ENCODE measurements at regions not wholly inside any gene's neighbourhood (a gene's known extent, or its start where the extent isn't known, plus 50 kb on each side); places are given as distances from the start of the nearest gene placed in this dataset.

DNA sequence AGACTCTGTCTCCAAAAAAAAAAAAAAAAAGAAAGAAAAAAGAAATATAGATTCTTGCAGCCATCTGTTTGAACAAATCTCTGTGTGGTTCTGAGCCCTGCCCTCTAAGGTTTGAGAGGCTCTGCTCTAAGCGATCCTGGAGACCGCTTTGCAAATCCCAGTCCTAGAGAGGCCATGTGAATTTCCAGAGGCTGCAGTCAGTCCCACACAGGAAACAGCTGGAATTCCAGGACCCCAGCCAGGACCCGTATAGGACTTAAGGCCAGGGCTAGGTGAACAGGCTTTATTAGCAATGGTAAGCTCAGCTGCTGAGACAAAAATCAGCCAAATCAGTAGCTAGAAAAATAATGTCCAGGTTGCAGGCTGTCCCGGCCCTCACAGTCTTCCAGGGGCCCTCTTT, 154.8 kb downstream of the RPS24 start:
- DNase-seq: no peak

DNA sequence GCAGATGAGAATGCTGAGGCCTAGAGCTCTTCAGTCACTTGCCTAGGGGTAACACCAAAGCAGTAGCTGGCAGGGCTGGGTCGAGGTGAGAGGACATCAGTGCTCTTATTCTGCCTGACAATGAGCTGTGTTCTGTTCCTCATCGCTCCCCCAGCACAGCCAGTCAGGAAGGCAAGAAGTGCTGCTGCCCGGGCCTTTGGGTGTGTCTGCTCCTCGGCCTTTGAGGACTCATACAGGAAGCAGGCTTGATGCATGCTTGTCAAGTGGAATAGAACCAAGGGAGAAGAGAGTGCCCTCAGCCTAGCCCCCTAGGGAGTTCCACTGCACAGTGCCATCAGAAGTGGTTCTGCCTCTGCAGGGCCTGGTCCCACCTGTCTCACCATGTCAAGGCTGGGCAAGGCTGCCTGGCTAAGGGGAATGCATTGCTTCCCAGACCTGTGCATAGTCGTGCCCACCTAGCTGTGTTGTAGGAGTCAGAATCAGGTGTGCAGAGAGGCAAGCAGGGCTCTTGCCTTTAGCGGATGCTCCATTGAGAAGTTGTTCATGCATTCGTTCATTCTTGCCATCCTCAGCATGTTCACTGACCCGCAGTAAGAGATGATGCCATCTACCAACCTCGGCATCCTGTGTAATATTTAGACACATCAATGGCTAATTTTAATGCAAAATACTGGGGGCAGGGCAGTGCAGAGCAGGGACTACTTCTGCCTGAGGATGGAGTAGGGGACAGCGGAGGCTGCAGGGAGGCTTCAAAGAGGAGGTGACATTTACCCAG, 156.6 kb downstream of the RPS24 start:
- no peak for DNase-seq

DNA sequence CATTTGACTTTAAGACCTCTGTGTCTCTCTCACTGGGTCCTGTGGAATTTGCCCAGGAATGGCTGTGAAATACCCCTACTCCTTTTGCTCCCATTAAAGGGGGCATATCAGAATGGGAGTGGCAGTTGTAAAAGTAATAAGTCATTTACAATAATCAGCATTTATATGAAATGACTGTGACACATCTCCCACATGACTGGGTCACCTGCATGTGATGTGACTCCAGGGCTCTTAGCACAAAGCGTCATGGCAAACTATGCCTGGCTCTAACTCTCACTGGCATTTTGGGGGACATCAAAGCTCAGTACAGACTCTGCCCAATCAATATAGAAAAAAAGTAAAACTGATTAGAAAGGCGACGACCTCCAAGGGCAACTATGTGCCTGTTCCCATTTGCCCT, 157.6 kb downstream of the RPS24 start:
- DNase-seq: no peak

DNA sequence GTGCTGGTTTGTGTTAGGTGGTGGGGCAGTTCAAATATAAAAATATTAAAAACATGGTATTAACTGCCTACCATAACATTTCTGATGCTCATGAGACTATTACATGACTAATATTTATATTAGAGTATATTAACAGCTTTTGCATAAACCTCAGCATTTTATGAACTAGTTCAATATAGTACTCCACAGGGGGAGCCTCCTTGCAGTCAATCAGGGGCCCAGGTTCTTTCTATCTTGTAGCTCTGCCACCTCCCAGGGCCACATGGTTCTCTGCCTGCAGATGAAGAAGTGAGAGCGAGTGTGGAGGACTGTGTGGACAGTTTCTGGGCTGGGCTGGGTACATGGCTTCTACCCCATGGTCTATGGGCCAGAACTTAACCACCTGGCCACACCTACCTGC, 159.5 kb downstream of the RPS24 start:
- no peak for DNase-seq

DNA sequence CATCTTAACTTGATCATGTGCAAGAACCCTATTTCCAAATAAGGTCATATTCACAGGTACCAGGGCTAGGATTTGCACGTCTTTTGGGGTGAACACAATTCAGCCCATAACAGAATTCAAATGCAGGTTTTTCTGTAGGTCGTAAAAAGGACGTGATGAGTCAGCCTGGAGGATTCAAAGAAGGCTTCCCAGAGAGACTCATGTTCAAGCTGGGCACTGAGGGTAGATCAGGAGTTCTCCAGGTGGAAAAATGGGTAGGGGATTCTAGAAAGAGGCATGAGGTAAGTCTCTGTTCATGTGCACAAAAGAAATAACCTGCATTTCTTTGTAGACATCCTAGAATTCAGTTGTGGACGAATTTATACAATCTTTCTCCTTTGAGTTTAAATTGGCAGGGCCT, 160.4 kb downstream of the RPS24 start:
- DNase-seq: no peak

DNA sequence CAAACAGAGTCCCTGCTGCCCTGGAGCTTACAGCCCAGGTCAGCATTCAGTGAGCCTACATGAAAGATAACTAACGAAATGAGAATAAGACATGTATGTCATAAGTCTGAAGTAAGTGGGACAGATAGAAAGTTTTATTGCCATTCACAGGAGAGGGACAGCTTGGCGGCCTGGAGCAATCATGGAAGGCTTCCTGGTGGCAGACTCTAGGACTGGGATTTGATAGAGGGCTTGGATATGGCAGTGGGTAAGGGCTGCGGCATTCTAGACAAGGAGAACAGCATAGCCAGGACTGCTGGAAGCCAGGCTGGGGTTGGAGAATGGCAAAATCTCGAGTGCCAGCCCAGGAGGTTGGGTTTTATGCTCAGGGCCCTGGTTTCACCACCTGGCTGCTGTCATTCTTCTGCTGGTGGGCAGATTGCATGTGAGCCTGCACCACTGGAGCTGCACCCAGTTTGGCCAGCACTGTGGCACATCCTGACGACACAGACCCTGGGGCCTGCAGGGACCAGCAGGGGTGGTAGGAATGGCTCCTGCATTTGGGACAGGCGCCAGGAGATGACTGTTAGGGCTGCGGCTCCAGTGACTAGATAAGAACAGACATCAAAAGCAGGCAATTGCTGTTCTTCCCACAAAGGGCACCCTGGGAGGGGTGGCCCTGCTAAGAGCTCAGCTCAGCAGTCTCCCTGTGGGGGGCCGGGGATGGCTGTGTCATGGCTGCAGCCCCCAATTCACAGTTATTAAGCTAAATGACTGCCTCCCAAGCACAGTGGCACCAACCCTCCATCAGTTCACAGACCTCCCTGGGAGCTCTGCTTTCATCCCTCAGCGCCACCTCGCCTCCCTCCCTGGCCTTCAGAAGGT, 161.1 kb downstream of the RPS24 start:
- no peak for DNase-seq

DNA sequence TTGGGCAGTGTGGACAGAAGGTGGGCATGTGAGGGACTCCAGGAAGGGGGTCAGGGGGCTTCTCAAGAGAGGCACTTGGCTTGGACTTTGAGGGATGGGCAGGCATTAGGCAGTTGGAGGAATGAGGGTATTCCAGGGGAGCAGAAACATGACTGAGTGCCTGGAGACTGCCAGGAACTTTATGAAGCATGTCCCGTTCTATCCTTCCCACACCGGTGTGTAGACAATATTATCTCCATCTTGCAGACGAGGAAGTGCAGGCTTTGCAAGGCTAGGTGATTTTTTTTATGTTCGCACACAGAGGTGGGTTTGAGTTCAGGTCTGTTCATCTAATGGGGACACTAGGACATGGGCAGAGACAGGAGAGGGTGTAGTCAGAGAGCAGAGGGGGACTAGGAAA, 162.7 kb downstream of the RPS24 start:
- DNase-seq: no peak

DNA sequence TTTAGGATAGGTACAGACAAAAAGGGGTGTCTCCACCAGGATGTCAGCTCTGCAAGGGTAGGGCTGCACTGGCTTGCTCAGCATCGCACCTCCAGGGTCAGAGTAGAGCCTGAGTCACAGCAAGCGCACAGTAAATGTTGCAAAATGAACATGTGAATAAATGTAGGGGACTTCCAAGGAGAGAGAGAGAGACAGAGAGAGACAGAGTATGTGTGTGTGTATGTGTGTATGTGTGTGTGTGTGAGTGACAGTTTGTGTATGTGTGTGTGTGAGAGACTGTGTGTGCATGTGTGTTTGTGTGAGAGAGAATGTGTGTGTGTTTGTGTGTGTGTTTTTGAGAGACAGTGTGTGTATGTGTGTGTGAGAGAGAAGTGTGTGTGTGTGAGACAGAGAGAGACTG, 163.3 kb downstream of the RPS24 start:
- DNase-seq: no peak

DNA sequence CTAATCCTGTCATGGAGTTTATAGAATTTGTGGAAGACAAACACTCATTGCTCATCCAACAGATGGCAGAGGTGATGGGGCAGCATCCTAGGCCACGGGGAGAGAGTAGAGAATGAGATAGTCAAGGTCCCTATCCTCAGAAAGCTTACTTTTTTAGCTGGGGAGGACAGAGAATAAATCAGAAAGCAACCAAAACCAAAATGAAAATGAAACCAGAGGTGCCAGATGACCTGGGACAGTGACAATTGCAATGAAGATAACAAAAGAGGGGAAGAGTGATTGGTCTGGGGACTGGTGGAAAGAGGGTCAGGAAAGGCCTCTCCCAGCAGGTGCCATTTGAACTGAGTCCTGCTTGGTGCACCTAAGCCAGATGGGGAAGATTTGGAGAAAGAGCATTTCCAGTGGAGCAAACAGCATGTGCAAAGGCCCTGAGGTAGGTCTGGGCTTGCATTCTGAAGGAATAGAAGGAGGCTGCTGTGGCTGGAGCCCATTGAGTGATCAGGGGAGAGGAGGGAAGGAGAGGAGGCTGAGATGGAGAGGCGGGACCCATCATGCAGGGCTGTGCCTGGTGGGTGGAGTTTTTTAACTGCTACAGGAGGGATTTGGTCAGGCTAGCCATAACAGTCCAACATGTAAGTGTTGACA, 164.1 kb downstream of the RPS24 start:
- DNase-seq: no peak

DNA sequence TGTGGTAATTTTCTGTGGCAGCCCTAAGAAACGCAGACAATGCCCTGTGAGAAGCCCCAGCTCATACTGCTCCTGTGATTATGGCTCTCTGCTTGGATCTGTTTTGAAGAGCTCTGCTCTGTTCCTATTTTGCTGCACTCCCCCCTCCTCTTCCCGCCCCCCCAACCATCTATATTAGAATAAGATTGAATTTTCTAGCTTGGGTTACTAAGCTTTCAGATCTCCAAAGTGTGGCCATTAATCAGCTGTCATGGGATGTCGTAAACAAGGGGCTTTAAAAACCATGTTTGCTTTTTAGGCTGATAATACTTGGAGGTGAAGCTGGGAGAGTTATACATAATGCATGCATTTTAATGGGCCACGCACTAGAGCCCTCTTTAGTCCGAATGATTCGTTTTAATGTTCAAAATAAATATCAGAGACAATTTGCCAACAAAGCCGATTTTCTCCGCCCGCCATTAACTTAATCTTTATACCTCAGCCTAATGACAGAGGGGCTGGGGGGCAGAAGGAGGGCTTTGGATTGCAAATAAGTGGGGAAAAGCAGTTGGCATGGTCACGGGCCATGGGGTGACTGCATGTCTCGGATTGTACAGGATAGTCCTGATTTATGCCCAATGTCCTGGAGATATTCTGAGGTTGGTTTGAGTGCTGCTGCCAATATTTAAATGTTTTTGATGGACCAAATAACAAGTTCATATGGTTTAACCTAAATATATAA, 165.5 kb downstream of the RPS24 start:
- DNase-seq: no peak

DNA sequence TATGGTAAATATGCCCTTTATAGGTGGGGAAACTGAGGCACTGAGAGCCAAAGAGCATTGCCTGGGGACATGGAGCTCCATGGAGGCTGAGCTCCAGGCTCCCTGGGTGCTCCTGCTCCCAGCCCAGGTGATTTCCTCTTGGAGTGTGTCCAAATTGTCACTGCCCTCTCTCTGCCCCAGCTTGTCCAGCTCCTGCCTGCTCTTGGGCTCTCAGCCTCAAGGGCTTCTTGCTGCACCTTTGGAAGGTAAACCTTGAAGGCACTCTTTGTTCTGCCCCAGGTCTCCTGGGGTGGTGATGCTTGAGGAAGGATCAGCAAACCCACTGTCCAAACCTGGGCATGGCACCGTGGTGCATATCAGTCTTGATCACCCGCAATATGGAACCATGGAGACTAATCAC, 166.1 kb downstream of the RPS24 start:
- DNase-seq: no peak

DNA sequence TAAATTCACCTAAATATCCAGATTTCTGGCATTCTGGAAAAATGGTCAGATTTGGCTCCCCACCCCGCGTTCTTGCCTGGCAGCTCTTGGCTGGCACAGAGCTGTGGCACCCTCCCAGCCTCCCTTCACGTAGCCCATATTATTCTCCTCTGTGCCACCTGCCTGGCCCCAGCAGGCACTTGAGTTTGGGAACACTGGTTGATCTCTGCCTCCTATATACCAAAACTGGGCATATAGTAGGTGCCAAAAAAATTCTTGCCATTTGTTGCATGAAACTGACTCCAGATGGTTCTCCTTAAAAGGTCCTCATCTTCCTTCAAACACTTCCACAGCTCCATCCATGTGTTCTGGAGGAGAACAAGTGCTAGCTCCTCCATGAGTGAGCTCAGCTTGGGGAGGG, 167.0 kb downstream of the RPS24 start:
- no peak for DNase-seq

DNA sequence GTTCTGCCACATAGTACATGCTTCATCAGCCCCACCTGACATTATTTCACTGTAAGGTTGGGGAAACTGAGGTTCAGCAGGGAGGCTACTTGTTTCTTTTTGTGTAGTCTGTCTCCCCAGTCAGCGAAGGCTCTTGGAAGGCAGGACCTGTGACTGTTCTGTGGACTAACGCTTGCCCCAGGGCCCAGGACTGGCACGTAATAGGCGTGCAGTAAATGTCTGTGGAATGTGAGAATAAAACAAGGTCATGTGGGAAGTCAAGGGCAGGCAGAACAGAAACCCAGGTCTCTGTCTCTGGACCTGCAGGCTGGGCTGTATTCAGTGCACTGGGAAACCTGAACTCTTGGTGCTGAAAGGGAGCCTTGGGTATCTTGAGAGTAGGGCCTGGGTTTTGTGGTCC, 168.7 kb downstream of the RPS24 start:
- no peak for DNase-seq

DNA sequence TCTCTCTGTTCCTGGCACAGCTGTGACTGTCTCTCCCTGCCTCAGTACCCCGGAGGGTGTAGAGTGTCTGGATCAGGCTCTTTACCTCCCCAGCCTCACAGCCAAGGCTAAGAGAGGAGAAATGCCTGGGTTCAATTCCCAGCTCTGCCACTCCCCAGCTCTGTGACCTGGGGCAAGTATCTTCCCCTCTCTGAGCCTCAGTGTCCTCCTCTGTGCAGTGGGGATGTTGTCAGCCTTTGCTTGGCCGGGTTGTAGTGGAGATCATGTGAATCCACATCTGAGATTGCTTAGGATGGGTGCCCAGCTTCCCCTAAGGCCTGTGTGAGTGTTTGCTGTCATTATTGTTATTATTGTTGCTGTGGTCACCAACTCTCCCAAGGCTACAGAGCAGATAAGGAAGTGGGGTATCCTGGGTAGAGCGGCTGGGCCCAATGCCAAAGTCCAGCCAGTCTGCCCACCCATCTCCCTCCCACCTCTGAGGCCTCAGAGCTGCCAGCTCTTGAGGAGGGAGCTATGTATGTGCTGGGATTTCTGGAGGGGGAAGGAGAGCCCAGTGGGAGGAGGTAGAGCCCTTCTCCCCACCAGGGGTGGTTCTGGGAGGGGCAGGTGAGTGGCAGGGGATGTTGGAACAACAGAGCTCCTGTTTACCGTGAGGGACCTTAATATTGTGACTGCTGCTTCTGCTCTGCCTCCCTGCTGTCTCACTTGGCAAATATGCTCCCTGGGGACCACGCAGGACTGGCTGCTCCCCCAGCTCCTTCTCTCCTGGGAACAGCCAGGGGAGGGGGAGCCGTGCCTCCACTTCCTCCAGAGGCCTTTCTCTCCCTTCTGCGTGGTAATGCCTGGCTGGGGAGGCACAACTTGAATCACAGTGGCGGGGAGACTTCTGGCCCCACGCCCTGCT, 170.5 kb downstream of the RPS24 start:
- DNase-seq: no peak

DNA sequence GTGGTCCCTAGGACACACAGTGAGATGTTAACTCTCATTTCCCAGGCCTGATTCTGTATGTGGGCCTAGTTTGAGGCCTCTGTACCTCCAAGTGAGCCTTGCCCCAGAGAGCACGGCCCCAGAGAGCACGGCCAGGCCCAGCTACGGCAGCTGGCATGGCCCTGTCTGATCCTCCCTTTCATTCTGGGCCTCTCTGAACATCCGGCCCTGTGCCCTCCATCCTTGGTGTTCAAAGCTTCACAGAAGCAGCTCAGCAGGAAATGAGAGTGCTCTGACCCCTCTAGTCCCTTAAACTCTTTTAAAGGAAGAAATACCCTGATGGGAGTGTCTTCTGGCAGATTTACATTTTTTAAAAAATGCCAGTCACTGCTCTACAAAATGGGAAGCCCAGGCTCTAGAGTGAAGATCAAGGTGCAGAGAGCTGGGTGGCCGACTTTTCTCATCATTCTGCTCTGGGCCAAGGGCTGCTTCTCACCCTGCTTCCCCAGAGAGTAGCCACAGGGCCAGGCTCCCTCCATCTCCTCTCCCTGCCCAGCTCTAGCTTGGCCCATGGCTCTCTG, 171.9 kb downstream of the RPS24 start:
- no peak for DNase-seq

DNA sequence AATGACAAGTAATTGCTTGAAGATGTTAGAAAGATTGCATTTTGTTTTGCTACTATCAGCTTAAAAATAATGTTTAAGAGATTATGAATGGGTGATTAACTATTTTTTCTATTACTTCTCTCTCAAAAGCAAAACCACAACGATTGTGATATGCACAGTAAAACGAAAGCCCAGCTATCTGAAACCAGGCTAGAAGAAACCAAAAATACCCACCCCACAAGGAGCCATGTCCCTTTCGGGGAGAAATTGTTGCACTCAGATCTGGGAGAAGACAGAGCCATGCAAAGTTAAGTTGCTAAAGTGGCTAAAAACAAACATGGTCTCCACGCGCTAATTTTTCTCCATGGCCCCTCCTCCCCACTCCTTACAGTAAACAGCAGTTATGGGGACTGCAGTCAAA, 173.6 kb downstream of the RPS24 start:
- no peak for DNase-seq

DNA sequence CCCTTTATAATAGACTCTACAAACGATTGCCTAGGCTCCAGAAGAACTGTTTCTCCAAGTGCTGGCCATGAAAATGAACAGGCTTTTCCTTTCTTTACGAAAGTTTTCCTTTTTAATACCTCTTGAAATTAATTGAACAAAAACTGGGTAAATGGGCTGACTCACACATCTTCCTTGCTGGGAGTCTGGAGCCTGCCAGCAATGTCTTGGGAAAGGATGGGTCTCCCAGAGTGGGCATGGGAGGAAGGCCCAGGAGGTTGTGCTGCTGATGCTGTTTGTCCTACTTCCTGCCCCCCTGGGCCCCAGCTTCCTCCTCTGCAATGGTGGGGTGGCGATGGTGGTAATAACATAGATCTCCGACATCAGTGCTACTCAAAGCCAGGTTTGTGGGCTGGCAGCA, 174.1 kb downstream of the RPS24 start:
- no peak for DNase-seq

DNA sequence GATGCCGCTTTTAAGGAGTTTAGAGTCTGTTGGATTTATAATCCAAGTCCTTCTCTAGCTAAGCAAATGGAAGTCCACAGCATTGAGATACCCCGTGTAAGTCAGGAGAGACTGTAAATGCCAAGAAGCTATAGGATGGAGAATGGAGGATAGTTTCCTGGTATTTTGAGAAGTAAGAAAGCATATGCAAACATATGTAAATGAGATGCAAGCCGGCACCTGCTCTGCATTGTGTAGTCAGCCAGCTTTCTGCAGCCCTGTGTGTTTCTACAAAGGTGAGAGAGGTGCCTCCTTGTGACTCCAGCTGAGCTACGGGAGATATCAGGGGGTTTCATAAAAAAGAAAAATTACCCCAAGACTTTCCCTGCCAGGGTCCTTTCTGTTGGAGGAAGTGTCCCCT, 176.3 kb downstream of the RPS24 start:
- DNase-seq: no peak

DNA sequence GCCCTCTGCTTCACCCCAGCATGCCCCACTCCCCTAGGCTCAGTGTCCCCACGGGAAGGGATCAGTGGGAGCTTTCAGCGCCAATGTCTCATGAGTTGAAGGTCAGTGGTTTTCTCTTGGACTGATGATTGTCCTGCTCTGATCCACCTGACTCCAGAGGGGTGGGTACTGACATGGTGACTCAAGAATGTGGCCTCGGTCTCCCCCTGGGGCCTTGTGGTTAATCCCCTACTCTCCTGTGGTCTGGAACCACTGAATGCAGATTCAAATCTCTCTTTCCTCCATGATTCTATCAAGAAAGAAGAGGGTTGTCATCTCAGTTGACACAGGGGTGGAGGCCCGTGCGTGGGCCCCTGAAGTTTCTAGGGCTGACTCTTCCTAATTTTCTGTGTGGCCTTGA, 176.9 kb downstream of the RPS24 start:
- DNase-seq: no peak

DNA sequence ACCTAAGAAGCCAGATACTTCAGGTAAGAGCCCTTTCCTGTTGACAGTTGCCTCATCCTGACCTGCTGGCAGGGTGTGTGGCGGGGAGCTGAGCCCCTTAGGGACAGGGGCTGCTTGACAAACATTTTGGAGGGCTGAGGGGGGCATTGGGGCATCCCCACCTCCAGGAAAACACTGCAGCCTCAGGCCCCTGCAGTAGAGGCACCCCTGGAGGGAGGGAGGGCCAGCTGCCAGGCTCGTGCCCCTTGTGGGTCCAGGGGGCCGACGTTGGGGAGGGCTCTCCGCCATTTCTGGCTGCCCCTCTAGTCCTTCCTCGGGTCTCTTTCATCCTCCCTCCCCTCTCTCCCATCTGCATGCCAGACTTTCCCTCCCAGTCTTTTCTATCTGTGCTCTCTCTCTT, 177.3 kb downstream of the RPS24 start:
- DNase-seq: no peak

DNA sequence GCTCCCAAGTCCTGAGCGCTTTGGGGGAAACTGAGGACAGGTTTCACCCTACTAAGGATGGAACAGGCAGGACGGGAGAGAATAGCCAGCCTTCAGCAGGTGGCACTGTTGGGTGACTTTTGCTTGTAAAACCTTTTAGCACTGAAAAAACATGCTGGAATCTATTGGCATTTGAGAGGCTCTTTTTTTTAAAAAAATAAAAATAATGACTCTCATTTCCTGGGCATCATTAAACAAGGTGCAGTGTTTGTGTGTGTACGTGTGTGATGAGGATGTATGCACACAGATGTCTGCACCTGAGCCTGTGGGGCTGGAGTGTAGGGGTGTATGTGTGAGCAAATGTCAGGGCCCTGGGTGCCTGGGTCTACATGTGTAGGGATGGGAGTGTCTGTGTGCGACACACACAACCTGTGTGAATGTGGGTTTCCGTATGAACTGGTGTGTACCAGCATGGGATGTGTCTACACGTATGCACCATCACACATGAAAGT, 177.9 kb downstream of the RPS24 start:
- DNase-seq: peak; percentile 41

Data from NCI-H1694 (cell line).